ENCODE measurements at regions not wholly inside any gene's neighbourhood (a gene's known extent, or its start where the extent isn't known, plus 50 kb on each side); places are given as distances from the start of the nearest gene placed in this dataset.

DNA sequence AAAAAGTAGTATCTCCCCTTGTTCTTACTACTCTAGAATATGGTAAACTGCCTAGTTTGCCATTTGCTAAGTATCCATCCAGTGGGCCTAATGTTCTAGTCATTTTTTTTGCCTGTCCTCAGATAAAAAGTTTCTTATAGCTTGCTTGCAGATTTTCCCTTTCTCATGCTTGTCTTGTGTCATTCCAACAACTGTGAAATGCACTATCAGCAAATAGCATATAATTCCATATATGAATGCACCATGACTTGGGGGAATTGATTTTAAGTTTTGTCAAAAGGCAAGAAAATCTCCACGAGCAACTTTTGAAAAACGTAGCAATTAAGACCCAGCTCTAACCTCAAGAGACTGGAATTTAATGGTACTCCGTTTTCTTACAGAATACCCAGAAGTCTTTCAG, 286.2 kb upstream of the GPR149 start:
- Histone ChIP-seq H3K4me3 (no peak overlapping the region), H3K27me3 (no peaks in the 10 kb centered on the region; the same call in 1 of the 2 replicates), H3K9me3 (no peaks in the 10 kb centered on the region), H3K36me3 (no peaks in the 10 kb centered on the region)
- no peak for DNase-seq

DNA sequence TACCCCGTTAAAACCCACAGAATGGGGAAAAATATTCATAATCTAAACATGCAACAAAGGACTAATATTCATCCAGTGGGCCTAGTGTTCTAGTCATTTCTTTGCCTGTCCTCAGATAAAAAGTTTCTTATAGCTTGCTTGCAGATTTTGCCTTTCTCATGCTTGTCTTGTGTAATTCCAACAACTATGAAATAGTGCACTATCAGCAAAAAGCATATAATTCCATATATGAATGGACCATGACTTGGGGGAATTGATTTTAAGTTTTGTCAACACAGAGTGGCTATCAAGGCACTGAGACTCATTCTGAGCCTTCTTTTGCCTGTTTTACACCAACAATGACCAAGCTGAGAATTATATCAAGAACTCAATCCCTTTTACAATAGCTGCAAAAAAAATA, 278.6 kb upstream of the GPR149 start:
- Histone ChIP-seq H3K36me3 (no peaks in the 10 kb centered on the region), H3K9me3 (no peaks in the 10 kb centered on the region), H3K4me3 (no peak overlapping the region), H3K27me3 (peaks cover 7% of the 10 kb centered on the region)
- DNase-seq: no peak

- H3K36me3 ChIP-seq: no peaks in the 10 kb centered on the region
- H3K4me3 ChIP-seq: no peak overlapping the region
- H3K27me3 ChIP-seq: peaks cover 2% of the 10 kb centered on the region; the same call in 1 of the 2 replicates
- no peak for DNase-seq
- H3K9me3 ChIP-seq: no peaks in the 10 kb centered on the region
Observed at GRCh38 chr3:154701055-154701454, 271.1 kb upstream of the GPR149 start.

DNA sequence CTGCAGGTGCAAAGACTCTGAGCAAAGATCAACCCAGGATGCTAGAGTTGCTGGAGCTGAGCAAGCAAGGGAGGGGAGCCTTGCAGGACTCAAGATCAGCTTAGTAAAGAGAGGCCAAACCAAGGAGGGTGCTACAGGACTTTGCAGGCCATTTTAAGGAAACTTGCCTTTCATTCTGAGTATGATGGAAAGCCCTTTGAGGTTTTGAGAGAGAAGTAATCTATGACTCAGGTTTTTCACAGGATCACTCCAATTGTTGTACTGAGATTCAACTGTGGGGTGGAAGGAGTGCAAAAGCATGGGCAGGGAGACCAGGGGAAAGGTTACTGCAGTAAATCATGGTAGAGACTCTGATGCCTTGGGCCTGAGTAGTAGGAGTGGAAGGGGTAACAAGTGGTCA, 260.4 kb upstream of the GPR149 start:
- Histone ChIP-seq H3K27me3 (no peaks in the 10 kb centered on the region; the same call in 1 of the 2 replicates), H3K9me3 (no peaks in the 10 kb centered on the region), H3K4me3 (no peak overlapping the region), H3K36me3 (no peaks in the 10 kb centered on the region)
- no peak for DNase-seq

DNA sequence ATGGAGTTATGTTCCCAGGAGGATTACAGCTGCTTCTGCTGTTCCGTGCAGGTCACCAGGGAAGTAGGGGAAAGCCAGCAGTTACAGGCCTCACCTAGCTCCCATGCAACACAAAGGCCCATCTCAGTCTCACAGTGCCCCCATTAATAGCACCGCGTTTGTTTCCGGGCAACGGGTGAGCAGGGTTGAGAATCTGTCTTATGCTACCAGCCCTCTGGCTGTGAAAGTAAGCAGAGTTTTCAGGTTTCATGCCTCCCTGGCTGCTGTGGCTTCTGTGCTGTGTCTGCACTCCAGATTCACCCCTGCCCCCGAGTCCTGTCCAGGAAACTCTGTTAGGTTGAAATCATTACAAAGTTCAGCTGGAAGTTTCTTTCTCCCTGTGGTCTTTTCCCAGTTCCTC, 254.4 kb upstream of the GPR149 start:
- no peak for DNase-seq
- Histone ChIP-seq H3K27me3 (peaks cover 2% of the 10 kb centered on the region; the same call in 1 of the 2 replicates), H3K4me3 (no peak overlapping the region), H3K36me3 (no peaks in the 10 kb centered on the region), H3K9me3 (no peaks in the 10 kb centered on the region)

GRCh38 chr3:154684021-154684420, 254.0 kb upstream of the GPR149 start:
- DNase-seq: no peak
- Histone ChIP-seq H3K9me3 (no peaks in the 10 kb centered on the region), H3K27me3 (peaks cover 2% of the 10 kb centered on the region; the same call in 1 of the 2 replicates), H3K36me3 (no peaks in the 10 kb centered on the region), H3K4me3 (no peak overlapping the region)

DNA sequence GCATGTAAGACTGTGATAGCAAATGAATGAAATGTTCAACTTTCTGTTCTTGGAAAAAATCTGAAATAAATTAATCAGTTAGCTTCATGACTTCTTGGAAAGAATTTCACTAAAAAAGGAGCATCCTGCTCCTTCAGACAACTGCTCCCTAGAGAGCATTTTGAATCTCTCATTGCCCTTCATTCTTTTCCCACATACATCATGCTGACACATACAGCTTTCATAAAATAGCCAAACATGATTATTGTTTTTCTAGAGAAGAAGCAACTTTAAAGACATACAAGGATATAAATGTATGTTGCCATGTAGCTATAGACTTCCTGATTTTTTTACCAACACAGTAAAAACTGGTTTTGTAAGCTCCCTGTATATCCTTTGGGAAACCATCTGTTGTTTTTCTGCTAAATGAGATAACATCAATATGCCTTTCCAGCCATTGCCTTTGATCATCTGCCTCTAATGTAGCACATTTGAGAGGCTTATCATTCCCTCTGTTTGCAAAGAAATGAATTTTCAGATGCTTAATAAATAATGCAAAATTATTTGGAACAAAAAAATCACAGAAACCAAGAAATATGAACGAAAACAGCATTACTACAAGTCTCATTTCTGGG, 248.2 kb upstream of the GPR149 start:
- no peaks in the 10 kb centered on the region for H3K36me3 ChIP-seq
- no peaks in the 10 kb centered on the region; the same call in 1 of the 2 replicates for H3K27me3 ChIP-seq

GRCh38 chr3:154668835-154669234, 238.8 kb upstream of the GPR149 start:
- Histone ChIP-seq H3K36me3 (no peaks in the 10 kb centered on the region), H3K27me3 (no peaks in the 10 kb centered on the region), H3K4me3 (no peak overlapping the region), H3K9me3 (no peaks in the 10 kb centered on the region)
- no peak for DNase-seq

More for the DNA sequence above, 248.2 kb upstream of the GPR149 start:
- Histone ChIP-seq H3K4me3 (no peak overlapping the region), H3K9me3 (no peaks in the 10 kb centered on the region)
- DNase-seq: no peak

DNA sequence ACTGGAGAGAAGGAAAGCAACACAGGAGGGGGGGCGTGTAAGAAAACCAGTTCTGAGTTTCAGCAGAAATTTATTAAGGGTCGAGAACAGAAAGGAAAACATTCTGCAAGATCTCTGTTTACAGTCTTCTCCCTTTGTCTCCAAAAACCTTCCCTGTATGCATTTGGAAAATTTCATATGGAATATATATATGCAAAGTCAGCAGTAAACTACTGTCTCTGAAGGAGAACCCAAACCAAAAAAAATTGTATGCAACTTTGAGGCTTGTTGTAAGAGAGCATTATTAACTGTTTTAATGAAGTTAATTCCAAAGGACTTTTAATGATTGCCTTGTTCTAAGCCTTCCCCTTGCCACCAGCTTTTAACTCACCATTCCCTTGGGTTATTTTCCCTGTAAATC, 238.2 kb upstream of the GPR149 start:
- H3K27me3 ChIP-seq: no peaks in the 10 kb centered on the region
- no peaks in the 10 kb centered on the region for H3K9me3 ChIP-seq
- no peak overlapping the region for H3K4me3 ChIP-seq
- no peak for DNase-seq
- no peaks in the 10 kb centered on the region for H3K36me3 ChIP-seq

GRCh38 chr3:154666542-154666941, 236.6 kb upstream of the GPR149 start:
- no peaks in the 10 kb centered on the region for H3K36me3 ChIP-seq
- no peak for DNase-seq
- H3K27me3 ChIP-seq: no peaks in the 10 kb centered on the region
- H3K9me3 ChIP-seq: no peaks in the 10 kb centered on the region
- H3K4me3 ChIP-seq: no peak overlapping the region

DNA sequence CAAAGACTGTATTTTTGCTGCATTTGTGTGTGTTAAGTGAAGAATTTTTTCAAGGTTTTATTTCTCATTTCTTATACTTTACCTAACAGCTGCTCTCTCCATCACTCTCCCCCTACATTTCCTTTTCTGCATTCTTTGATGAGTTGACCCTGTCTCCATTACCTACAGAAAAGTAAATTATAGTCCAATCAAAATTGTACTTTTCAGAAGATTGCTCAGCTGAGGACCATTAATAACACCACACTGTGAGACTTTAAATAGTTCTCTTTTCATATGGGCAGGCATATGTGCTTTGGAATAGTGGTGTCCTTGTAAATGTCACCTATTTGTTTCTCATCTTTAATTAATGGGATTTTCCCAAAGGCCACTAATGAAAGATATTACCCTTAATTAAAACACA, 234.7 kb upstream of the GPR149 start:
- no peak for DNase-seq
- H3K9me3 ChIP-seq: no peaks in the 10 kb centered on the region
- H3K36me3 ChIP-seq: no peaks in the 10 kb centered on the region
- H3K4me3 ChIP-seq: no peak overlapping the region
- 0 out of 2 replicates have a peak, but pooled peaks cover 4% of the 10 kb centered on the region for H3K27me3 ChIP-seq

DNA sequence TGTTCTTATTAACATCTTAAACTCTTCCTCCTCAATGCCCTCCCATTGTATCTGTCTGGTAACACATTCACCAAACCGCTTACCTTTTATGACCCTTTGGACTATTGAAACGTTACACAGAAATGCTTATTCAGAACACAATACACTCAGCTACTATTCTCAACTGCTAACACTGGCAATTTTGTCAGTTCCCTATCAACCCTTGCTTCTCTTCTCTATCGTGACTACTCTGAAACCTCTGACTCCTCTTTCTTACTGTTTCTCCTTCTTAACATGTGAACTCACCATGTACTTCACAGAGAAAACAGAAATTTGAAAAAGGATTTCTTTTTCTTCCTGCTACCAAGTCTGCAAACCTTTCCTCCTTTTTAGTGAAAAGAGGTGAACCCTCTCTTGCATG, 232.9 kb upstream of the GPR149 start:
- Histone ChIP-seq H3K9me3 (no peaks in the 10 kb centered on the region), H3K27me3 (0 out of 2 replicates have a peak, but pooled peaks cover 4% of the 10 kb centered on the region), H3K36me3 (no peaks in the 10 kb centered on the region), H3K4me3 (no peak overlapping the region)
- no peak for DNase-seq

DNA sequence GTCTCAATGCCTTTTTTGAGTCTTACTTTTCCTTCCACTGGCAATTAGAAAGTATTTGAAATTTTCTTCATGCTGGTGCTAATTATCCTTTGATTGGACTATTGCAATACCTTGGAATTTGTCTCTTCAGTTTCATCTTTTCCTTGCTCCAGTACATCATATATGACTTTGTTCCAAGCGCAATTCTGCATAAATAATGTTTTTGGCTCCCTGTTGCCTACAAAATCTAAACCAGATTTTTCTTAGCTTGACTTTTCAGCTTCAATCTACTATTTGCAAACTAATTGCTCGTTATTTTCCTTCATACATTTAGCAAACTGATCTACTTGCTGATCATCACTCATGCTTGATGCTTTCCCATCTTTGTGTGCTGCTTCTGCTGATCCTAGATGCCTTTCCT, 230.8 kb upstream of the GPR149 start:
- no peak for DNase-seq
- Histone ChIP-seq H3K4me3 (no peak overlapping the region), H3K36me3 (no peaks in the 10 kb centered on the region), H3K27me3 (0 out of 2 replicates have a peak, but pooled peaks cover 4% of the 10 kb centered on the region), H3K9me3 (no peaks in the 10 kb centered on the region)

- no peaks in the 10 kb centered on the region for H3K36me3 ChIP-seq
- H3K9me3 ChIP-seq: no peaks in the 10 kb centered on the region
- DNase-seq: no peak
- H3K27me3 ChIP-seq: 0 out of 2 replicates have a peak, but pooled peaks cover 4% of the 10 kb centered on the region
- H3K4me3 ChIP-seq: no peak overlapping the region
Observed at GRCh38 chr3:154658000-154658399, 228.0 kb upstream of the GPR149 start.

DNA sequence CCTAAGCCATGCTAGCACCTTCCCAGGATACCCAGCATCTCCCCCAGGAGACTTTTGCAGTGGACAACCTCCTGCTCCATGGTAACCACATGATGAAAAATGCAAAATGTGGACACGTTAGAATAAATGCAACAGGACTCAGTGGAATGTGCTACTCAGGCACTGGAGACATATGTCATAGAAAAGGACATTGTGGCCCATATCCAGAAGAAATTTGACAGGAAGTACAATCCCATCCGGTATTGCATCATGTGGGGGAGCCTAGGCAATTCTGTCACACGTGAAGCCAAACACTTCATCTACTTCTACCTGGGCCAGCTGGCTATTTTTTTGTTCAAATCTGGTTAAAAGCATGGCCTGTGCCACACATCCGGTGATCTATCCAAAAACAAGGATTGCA, 227.2 kb upstream of the GPR149 start:
- H3K9me3 ChIP-seq: no peaks in the 10 kb centered on the region
- H3K27me3 ChIP-seq: peaks cover 6% of the 10 kb centered on the region; the same call in 1 of the 2 replicates
- no peak overlapping the region for H3K4me3 ChIP-seq
- DNase-seq: no peak
- no peaks in the 10 kb centered on the region for H3K36me3 ChIP-seq

DNA sequence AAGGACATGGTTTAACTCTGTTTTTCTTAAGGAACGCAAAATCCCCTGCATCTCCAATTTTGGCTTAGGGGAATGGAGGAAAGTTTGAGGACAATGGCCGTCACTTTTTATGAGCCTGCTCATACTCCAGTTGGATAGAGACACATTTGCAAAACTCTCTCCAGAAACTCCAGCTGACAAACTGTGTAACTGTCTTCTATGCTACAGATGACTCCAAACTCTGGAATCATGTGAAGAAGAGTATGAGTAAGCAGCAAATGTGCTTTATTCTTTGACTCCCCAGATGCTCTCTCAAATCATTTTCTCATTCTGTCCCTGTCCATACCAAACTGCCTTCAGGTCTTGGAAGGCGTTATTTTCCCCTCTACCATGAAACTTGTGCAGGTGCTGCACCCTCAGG, 226.5 kb upstream of the GPR149 start:
- Histone ChIP-seq H3K27me3 (peaks cover 7% of the 10 kb centered on the region; the same call in 1 of the 2 replicates), H3K36me3 (no peaks in the 10 kb centered on the region), H3K4me3 (no peak overlapping the region), H3K9me3 (no peaks in the 10 kb centered on the region)
- no peak for DNase-seq

- H3K27me3 ChIP-seq: no peaks in the 10 kb centered on the region; the same call in 1 of the 2 replicates
- no peak overlapping the region for H3K4me3 ChIP-seq
- no peaks in the 10 kb centered on the region for H3K36me3 ChIP-seq
- DNase-seq: no peak
- no peaks in the 10 kb centered on the region for H3K9me3 ChIP-seq
Observed at GRCh38 chr3:154642145-154642544, 212.2 kb upstream of the GPR149 start.

- Histone ChIP-seq H3K9me3 (no peaks in the 10 kb centered on the region), H3K27me3 (no peaks in the 10 kb centered on the region), H3K4me3 (no peak overlapping the region), H3K36me3 (no peaks in the 10 kb centered on the region)
- no peak for DNase-seq
Observed at GRCh38 chr3:154625756-154626155, 195.8 kb upstream of the GPR149 start.
